ENCODE measurements at regions not wholly inside any gene's neighbourhood (a gene's known extent, or its start where the extent isn't known, plus 50 kb on each side); places are given as distances from the start of the nearest gene placed in this dataset.

- DNase-seq = no peak
Measured at GRCh38 chr10:78528749-78529204, 495.1 kb downstream of the RPS24 start.

- no peak for DNase-seq
Measured at GRCh38 chr10:78529262-78529661, 495.6 kb downstream of the RPS24 start.

- no peak for DNase-seq
Measured at GRCh38 chr10:78531088-78531487, 497.4 kb downstream of the RPS24 start.

DNA sequence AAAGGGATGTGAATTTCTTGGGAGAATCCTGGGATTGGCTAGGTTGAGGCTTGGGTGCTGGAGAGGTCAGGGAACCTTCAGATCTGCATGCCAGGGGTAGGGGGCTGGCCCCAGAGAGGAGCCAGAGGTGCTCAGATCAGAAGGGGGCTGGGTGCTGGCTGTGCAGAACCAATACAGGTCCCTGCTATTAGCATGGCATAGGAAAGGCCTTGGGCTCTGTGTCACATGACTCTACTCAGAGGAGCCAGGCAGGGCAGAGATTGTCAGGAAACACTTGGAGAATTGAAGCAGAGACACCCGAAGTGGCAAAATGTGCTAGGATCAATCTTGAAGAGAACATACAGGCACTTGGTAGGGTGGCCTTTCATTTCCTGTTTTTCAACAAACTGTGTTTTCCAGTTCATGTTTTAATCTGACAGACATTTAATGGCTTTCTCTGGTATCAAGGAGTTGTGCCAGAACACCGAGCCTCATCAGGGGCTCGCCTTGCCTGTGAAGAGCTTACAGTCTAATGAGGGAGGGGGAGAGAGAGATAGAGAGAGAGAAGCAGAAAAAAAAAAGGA, 498.9 kb downstream of the RPS24 start:
- DNase-seq = no peak

DNA sequence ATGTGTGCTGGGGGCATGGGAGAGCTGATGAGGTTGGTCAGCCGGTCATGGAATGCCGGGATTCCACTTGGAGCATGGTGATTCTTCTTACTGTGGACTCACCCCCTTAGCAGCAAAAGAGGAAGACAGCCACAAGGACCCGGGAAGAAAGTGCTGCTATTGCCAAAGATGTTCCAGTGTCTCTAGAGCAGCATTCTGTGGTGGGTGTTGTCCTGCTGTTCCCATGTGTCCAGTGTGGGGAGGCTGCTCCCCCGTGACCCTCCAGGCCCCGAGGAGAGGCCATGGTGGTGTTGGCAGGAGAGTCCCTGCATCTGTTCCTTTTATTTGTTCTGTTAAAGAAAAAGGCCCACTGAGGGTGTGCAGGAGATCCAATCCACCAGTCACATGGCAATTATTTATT, 499.4 kb downstream of the RPS24 start:
- no peak for DNase-seq

GRCh38 chr10:78533776-78534175, 500.1 kb downstream of the RPS24 start:
- DNase-seq = no peak

DNA sequence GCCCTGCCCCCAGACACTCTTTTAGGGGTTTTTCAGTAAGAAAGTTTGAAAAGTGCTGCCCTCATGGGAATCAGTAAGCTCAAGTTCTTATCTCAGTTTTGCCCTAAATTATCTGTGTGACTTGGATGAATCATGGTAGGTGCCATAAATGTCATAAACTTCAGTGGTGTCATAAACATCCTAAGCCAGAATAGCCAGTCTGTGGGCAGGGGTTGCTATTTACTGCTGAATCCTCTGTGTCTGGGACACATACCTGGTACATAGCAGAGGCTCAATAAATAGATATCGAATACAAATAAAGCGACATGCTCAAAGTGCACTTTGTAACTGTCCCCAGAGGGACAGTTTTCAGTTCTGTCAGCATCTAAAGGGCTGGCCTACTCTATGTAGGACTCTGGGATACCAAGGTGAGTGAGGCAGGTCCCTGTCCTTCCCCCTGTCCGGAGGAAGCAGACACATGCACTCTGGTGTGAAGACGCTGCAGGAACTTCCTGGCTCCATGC, 502.1 kb downstream of the RPS24 start:
- no peak for DNase-seq

GRCh38 chr10:78537018-78537417, 503.4 kb downstream of the RPS24 start:
- DNase-seq = no peak

DNA sequence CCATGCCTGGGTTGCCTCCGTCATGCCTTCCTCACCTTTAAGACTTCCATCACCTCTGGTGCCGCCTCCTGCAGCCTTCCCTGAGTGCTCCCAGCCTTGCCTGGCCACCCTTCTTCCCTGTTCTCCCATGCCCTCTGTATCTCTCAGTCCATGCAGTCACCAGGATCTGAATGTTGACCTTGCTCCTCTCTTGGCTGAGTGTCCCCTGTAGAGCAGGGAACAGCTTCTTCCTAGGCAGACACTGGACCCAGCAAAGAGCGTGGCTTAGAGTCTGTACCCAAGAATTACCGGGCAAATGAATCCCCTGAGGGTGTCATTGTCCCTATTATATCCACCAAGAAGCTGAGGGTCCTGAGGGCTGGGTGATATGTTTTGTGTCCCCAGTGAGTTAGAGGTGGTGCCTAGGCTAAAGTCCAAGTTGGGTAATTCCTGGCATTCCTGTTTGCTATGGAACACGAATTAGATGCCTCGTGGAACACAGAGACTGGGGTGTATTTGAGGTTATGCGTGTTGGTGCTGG, 505.6 kb downstream of the RPS24 start:
- no peak for DNase-seq

- no peak for DNase-seq
Measured at GRCh38 chr10:78540355-78541076, 506.9 kb downstream of the RPS24 start.

GRCh38 chr10:78541481-78542140, 507.9 kb downstream of the RPS24 start:
- DNase-seq = no peak

GRCh38 chr10:78542141-78542489, 508.5 kb downstream of the RPS24 start:
- no peak for DNase-seq

- DNase-seq = no peak
Measured at GRCh38 chr10:78542521-78542920, 508.9 kb downstream of the RPS24 start.

DNA sequence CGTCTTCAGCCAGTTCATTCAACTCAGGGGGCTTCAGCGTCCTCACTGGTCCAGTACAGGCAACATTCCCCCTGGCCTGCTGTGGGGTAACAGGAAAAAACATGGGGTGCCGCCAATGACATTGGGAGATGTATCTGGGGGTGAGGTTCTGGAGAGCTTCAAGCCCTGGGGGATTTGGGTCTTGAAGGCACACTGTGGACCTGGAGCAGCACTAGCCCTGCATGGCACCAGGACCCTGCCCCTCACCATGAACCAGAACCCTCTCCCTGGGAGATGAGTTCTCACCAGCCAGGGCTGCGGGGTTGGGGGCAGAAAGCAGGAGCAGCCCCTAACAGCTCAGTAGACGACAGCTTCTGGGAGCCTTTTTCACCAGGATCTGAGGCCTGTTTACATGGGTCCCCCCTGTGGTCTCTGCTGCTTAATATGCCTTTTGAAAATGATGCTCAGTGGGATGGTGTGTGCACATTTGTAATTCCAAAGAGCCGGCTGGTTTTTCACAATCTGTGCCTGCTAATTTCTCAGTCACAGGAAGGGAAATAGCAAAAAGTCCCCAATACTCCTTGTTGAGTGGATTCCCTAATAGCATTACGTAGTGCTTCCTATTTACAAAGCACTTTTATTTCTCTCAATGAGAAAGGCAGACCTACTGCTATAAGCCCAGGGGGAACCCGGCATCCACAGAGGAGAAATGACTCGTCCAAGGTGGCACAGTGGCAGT, 509.5 kb downstream of the RPS24 start:
- DNase-seq = no peak

DNA sequence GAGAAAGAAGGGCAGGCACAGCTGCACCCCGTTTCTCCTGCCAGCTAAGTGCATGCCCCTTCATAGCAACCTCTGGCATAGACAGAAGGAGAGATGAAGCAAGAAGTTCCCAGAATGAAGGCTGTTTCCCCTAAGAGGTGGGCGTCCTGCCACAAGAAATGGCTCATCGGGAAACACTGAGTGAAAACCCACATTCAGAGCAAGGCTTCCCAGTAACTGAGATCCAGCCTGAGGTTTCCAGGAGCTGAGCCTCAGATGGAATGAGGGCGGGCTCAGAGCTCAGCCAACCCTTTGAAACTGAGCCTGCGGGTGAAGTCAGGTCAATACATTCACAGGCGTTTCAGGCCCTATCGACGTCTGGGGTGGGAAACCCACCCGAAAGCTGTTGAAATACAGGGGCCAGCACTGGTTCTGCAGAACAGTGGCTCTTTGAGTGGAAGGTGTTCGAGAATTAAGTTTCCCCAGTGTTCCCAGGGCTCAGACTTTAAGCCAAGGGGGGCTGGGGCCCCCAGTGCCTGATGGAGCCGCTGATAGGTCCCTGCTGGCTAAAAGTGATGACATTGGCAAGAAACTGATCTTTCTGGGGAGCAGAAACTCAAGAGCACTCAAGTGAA, 510.2 kb downstream of the RPS24 start:
- DNase-seq = no peak

- no peak for DNase-seq
Measured at GRCh38 chr10:78544423-78545090, 510.9 kb downstream of the RPS24 start.

- no peak for DNase-seq
Measured at GRCh38 chr10:78545756-78546155, 512.1 kb downstream of the RPS24 start.

- DNase-seq = no peak
Measured at GRCh38 chr10:78547397-78547796, 513.7 kb downstream of the RPS24 start.

- DNase-seq = no peak
Measured at GRCh38 chr10:78547905-78548304, 514.2 kb downstream of the RPS24 start.

- DNase-seq = no peak
Measured at GRCh38 chr10:78548369-78548768, 514.7 kb downstream of the RPS24 start.

- DNase-seq = no peak
Measured at GRCh38 chr10:78549140-78549935, 515.7 kb downstream of the RPS24 start.

Data from NCI-H1694 (cell line).